H1 (cell line): ENCODE measurements at regions not wholly inside any gene's neighbourhood (a gene's known extent, or its start where the extent isn't known, plus 50 kb on each side); places are given as distances from the start of the nearest gene placed in this dataset.

Source experiments
- ASH2L ChIP-seq: fragments of 200-600, 300-600 bp; sonication (generic); IDR thresholded peaks from one replicate; pipeline ENCODE4 v1.7.1; 2017; ENCODE audit warnings: low read length
- ATF3 ChIP-seq: IDR thresholded peaks from 2 replicates; pipeline ENCODE4 v1.6.1; 2011; ENCODE audit warnings: low read depth, mild to moderate bottlenecking, low read length; ENCODE audit not compliant: insufficient read depth
- CHD1 ChIP-seq: IDR thresholded peaks from 2 replicates; pipeline ENCODE4 v1.6.1; 2012; ENCODE audit warnings: low read depth, low read length, improper control_type of control experiment
- CHD7 ChIP-seq: fragments of 300-600 bp; sonication (generic); IDR thresholded peaks from 2 replicates; pipeline ENCODE4 v1.7.1; 2012; ENCODE audit warnings: low read length, moderate library complexity, mild to moderate bottlenecking, inconsistent platforms; ENCODE audit not compliant: insufficient replicate concordance
- CREB1 ChIP-seq: IDR thresholded peaks from 2 replicates; pipeline ENCODE4 v1.6.1; 2012; ENCODE audit warnings: inconsistent platforms
- JUN ChIP-seq: IDR thresholded peaks from 2 replicates; pipeline ENCODE4 v1.6.1; 2011; ENCODE audit warnings: low read depth, mild to moderate bottlenecking, improper control_type of control experiment, low read length
- MAFK ChIP-seq: IDR thresholded peaks from 2 replicates; pipeline ENCODE4 v1.6.1; 2012; ENCODE audit warnings: low read depth, mild to moderate bottlenecking, improper control_type of control experiment, low read length
- RAD21 ChIP-seq, 2 experiments: IDR thresholded peaks in 1 of 2; conservative IDR thresholded peaks in 1 of 2; 2 replicates each; pipeline ENCODE4 v1.6.1; 2011; ENCODE audit warnings: low read depth in 2 of 2, low read length in 2 of 2, improper control_type of control experiment in 1 of 2, inconsistent platforms in 1 of 2, mild to moderate bottlenecking in 1 of 2, moderate library complexity in 1 of 2
- RFX5 ChIP-seq: IDR thresholded peaks from 2 replicates; pipeline ENCODE4 v1.6.1; 2011; ENCODE audit warnings: low read depth, low read length, improper control_type of control experiment, borderline replicate concordance
- SAP30 ChIP-seq: fragments of 300-600 bp; sonication (generic); IDR thresholded peaks from 2 replicates; pipeline ENCODE4 v1.7.1; 2012; ENCODE audit warnings: low read length, moderate library complexity, mild to moderate bottlenecking, inconsistent platforms; ENCODE audit not compliant: insufficient read depth, insufficient replicate concordance
- SIRT6 ChIP-seq: IDR thresholded peaks from one replicate; pipeline ENCODE4 v1.7.1; 2012; ENCODE audit warnings: low read length, inconsistent platforms
- TAF1 ChIP-seq: IDR thresholded peaks from 2 replicates; pipeline ENCODE4 v1.6.1; 2011; ENCODE audit warnings: mild to moderate bottlenecking, low read depth, low read length
- YY1 ChIP-seq: IDR thresholded peaks from 2 replicates; pipeline ENCODE4 v1.6.1; 2011; ENCODE audit warnings: low read depth, mild to moderate bottlenecking, low read length

GRCh38 chr7:12866207-12866606, 178.8 kb downstream of the ARL4A start (continued):
- no peak for TF ChIP-seq CHD7
- no peak for TF ChIP-seq RAD21 (IDR thresholded peaks at IDR 0.05 in 1 of 2, conservative IDR thresholded peaks at IDR 0.05 in 1 of 2; ENCODE audit: low read depth in 2 of 2, low read length in 2 of 2)
- TF ChIP-seq MAFK, result no peak
- TF ChIP-seq CREB1, result no peak
- no peak for TF ChIP-seq RFX5
- no peak for TF ChIP-seq YY1
- no peak for TF ChIP-seq SAP30
- TF ChIP-seq CHD1, result no peak
- no peak for TF ChIP-seq TAF1
- TF ChIP-seq ASH2L, result no peak
- no peak for TF ChIP-seq JUN
- TF ChIP-seq SIRT6, result no peak
- no peak for TF ChIP-seq ATF3
